A549 (cell line): ENCODE measurements at regions not wholly inside any gene's neighbourhood (a gene's known extent, or its start where the extent isn't known, plus 50 kb on each side); places are given as distances from the start of the nearest gene placed in this dataset.

Source experiments
- ATAC-seq, 2 experiments: fragments of 200-7000 bp in 1 of 2; fragments of >200 bp in 1 of 2; cut with Nextera tagmentation in 1 of 2; cut with Tn5 transposase in 1 of 2; 3 replicates each; pipeline versions ENCODE4 v1.8.0 to v1.9.1; 2018 to 2020; ENCODE audit warnings: mild to moderate bottlenecking in 1 of 2, moderate library complexity in 1 of 2
- CTCF ChIA-PET: fragments of 300-600 bp; sonication (Branson Sonifier 250); formaldehyde crosslinking; extraction: SDS; loops from one replicate; lab custom pipeline; 2021; ENCODE audit warnings: antibody characterized with exemption, inconsistent platforms; lab: Yijun Ruan, JAX
- POLR2A ChIA-PET: fragments of 350-600 bp; formaldehyde crosslinking; extraction: SDS; loops from one replicate; lab custom pipeline; 2021; ENCODE audit warnings: antibody characterized with exemption, inconsistent platforms; lab: Yijun Ruan, JAX
- DNase-seq, 2 experiments: peaks; one replicate each; pipeline versions ENCODE4 v3.0.0 to v3.0.0-alpha.2; 2011 to 2016; ENCODE audit warnings: low read depth in 1 of 2, low spot score in 1 of 2
- FAIRE-seq: peaks from 2 replicates; lab custom pipeline; 2011; peaks lifted over from hg19 to GRCh38; lab: Jason Lieb, UNC
- H3K27ac ChIP-seq, 2 experiments: fragments of >200 bp; sonication (Bioruptor Twin); formaldehyde crosslinking; 3 replicates each; pipeline ENCODE4 v1.5.1; 2016 to 2017
- H3K4me1 ChIP-seq: fragments of >200 bp; sonication (Bioruptor Twin); formaldehyde crosslinking; 3 replicates; pipeline ENCODE4 v1.6.1; 2016
- H3K4me2 ChIP-seq: fragments of >200 bp; sonication (Bioruptor Twin); formaldehyde crosslinking; 3 replicates; pipeline ENCODE4 v1.6.1; 2016
- H3K4me3 ChIP-seq: fragments of >200 bp; sonication (Bioruptor Twin); formaldehyde crosslinking; 3 replicates; pipeline ENCODE4 v1.5.1; 2016
- H3K9me3 ChIP-seq: fragments of >200 bp; sonication (Bioruptor Twin); formaldehyde crosslinking; 3 replicates; pipeline ENCODE4 v1.6.1; 2016
- CHD4 ChIP-seq: fragments of 200-600 bp; sonication (generic); IDR thresholded peaks from 2 replicates; pipeline ENCODE4 v1.6.1; 2016; ENCODE audit warnings: antibody characterized with exemption, mild to moderate bottlenecking, borderline replicate concordance
- ELK1 ChIP-seq: fragments of 150-350 bp; IDR thresholded peaks from 2 replicates; pipeline ENCODE4 v1.6.1; 2014; ENCODE audit warnings: low read depth, mild to moderate bottlenecking, low read length
- FOSL2 ChIP-seq, 2 experiments: fragments of 450-650 bp in 1 of 2; fragments of >200 bp in 1 of 2; sonication (Bioruptor Twin) in 1 of 2; formaldehyde crosslinking; IDR thresholded peaks; 2 replicates each; pipeline versions ENCODE4 v1.5.0 to v1.6.1; 2016 to 2020; ENCODE audit warnings: mild to moderate bottlenecking in 1 of 2, moderate library complexity in 1 of 2
- FOXS1 ChIP-seq: fragments of 250-450 bp; sonication (Bioruptor Pico); IDR thresholded peaks from 2 replicates; pipeline ENCODE4 v1.5.0; 2020; ENCODE audit warnings: mild to moderate bottlenecking, moderate library complexity
- HDAC2 ChIP-seq: fragments of 200-600 bp; sonication (generic); IDR thresholded peaks from 2 replicates; pipeline ENCODE4 v1.6.1; 2016
- HEYL ChIP-seq: fragments of 250-450 bp; sonication (Bioruptor Pico); IDR thresholded peaks from 2 replicates; pipeline ENCODE4 v1.8.0; 2021; ENCODE audit warnings: mild to moderate bottlenecking, moderate library complexity
- HOXA7 ChIP-seq: fragments of 250-450 bp; sonication (Bioruptor Pico); IDR thresholded peaks from 2 replicates; pipeline ENCODE4 v1.5.0; 2020; ENCODE audit warnings: mild to moderate bottlenecking, moderate library complexity
- HOXB13 ChIP-seq: fragments of 250-450 bp; sonication (Bioruptor Pico); IDR thresholded peaks from 2 replicates; pipeline ENCODE4 v1.5.0; 2020; ENCODE audit warnings: low read depth, mild to moderate bottlenecking, moderate library complexity
- JUNB ChIP-seq: fragments of >200 bp; sonication (Bioruptor Twin); formaldehyde crosslinking; IDR thresholded peaks from 2 replicates; pipeline ENCODE4 v1.6.1; 2016
- KDM5A ChIP-seq: fragments of 200-600 bp; sonication (generic); IDR thresholded peaks from 2 replicates; pipeline ENCODE4 v1.6.1; 2016; ENCODE audit warnings: antibody characterized with exemption, mild to moderate bottlenecking
- MAZ ChIP-seq: fragments of 150-350 bp; IDR thresholded peaks from 2 replicates; pipeline ENCODE4 v1.6.1; 2014; ENCODE audit warnings: antibody characterized with exemption, low read depth, low read length, borderline replicate concordance
- MYC ChIP-seq: IDR thresholded peaks from 2 replicates; pipeline ENCODE4 v1.6.1; 2012; ENCODE audit warnings: mild to moderate bottlenecking, inconsistent platforms, low read length, improper control_type of control experiment, borderline replicate concordance
- PHF8 ChIP-seq: fragments of 200-600 bp; sonication (generic); IDR thresholded peaks from 2 replicates; pipeline ENCODE4 v1.6.1; 2016; ENCODE audit warnings: low read depth, mild to moderate bottlenecking, antibody characterized with exemption, moderate library complexity, borderline replicate concordance
- POLR2A ChIP-seq: IDR thresholded peaks from 2 replicates; pipeline ENCODE4 v1.6.1; 2012; ENCODE audit warnings: mild to moderate bottlenecking, low read length
- POLR2AphosphoS2 ChIP-seq: conservative IDR thresholded peaks from 2 replicates; pipeline ENCODE4 v1.6.1; 2012; ENCODE audit warnings: low read length, improper control_type of control experiment, inconsistent platforms
- RARB ChIP-seq: fragments of 250-450 bp; sonication (Bioruptor Pico); IDR thresholded peaks from 2 replicates; pipeline ENCODE4 v1.8.0; 2021; ENCODE audit warnings: mild to moderate bottlenecking, moderate library complexity
- RFX5 ChIP-seq: fragments of 450-650 bp; IDR thresholded peaks from 2 replicates; pipeline ENCODE4 v1.7.1; 2014; ENCODE audit warnings: antibody characterized with exemption, mild to moderate bottlenecking, moderate library complexity
- SMC3 ChIP-seq: fragments of >200 bp; sonication (Bioruptor Twin); formaldehyde crosslinking; IDR thresholded peaks from 3 replicates; pipeline ENCODE4 v1.6.1; 2018; ENCODE audit warnings: inconsistent platforms
- ZFP36 ChIP-seq: fragments of 450-650 bp; IDR thresholded peaks from 2 replicates; pipeline ENCODE4 v1.6.1; 2014; ENCODE audit warnings: borderline replicate concordance; ENCODE audit not compliant: partially characterized antibody
- ZSCAN20 ChIP-seq: fragments of 250-450 bp; sonication (Bioruptor Pico); IDR thresholded peaks from 2 replicates; pipeline ENCODE4 v1.8.0; 2022; ENCODE audit warnings: mild to moderate bottlenecking, moderate library complexity
- WGBS: methylation state at CpG from one replicate; pipeline ENCODE4 v1.1.6; 2017; ENCODE audit errors: missing lambda C conversion rate; 5-methylcytosine and 5-hydroxymethylcytosine counted together

- CTCF ChIA-PET, result no interaction called here
- TF ChIP-seq MYC (no peak), CHD4 (no peak), KDM5A (no peak), FOXS1 (CRISPR knock-in tag) (no peak), ZFP36 (no peak), HEYL (no peak), MAZ (no peak), POLR2AphosphoS2 (no peak)
Measured at GRCh38 chr13:110797230-110797877, 83.9 kb downstream of the ING1 start.

GRCh38 chr13:110798081-110798994 lies 84.8 kb downstream of the ING1 start:
- no peak for TF ChIP-seq HOXB13 (CRISPR knock-in tag)
- no peak for TF ChIP-seq RARB (CRISPR knock-in tag)
- TF ChIP-seq, all 56 proteins: peak for 0
- CTCF ChIA-PET, result interaction anchor here (1.5 kb wide), 1 partner anchor 11 kb away, joined by 4 read pairs; no protein-coding TSS in a partner anchor
- Histone ChIP-seq H3K27ac (no peak overlapping the region), H3K9me3 (no peaks in the 10 kb centered on the region), H3K4me3 (no peak overlapping the region), H3K4me1 (no peaks in the 10 kb centered on the region), H3K4me2 (no peak overlapping the region)
- ATAC-seq, result no peak
- no peak for DNase-seq
- POLR2A ChIA-PET, result no interaction called here
- FAIRE-seq, result no peak
- WGBS, result 52% methylated on average over 15 of the region's 18 CpGs

More at GRCh38 chr13:110797230-110797877, 83.9 kb downstream of the ING1 start:
- 27% methylated on average over 8 of the region's 9 CpGs for WGBS
- no peak overlapping the region for H3K4me2 ChIP-seq
- POLR2A ChIA-PET, result no interaction called here
- DNase-seq, result no peak
- H3K4me3 ChIP-seq, result no peak overlapping the region
- FAIRE-seq, result no peak
- no peak overlapping the region for H3K27ac ChIP-seq
- no peak for ATAC-seq
- H3K4me1 ChIP-seq, result no peaks in the 10 kb centered on the region
- H3K9me3 ChIP-seq, result no peaks in the 10 kb centered on the region

- no peaks in the 10 kb centered on the region for H3K9me3 ChIP-seq
- ATAC-seq, result no peak; a peak in 1 of 6 replicates
- WGBS, result 82% methylated on average over 26 of the region's 30 CpGs
- DNase-seq, result no peak
- H3K4me2 ChIP-seq, result no peak overlapping the region
- FAIRE-seq, result no peak
- no peaks in the 10 kb centered on the region for H3K4me1 ChIP-seq
- TF ChIP-seq HDAC2 (no peak), CHD4 (no peak), FOSL2 (IDR thresholded peaks at IDR 0.05) (no peak), FOSL2 (CRISPR knock-in tag; IDR thresholded peaks at IDR 0.05) (no peak), KDM5A (no peak), POLR2A (no peak), ZSCAN20 (no peak), JUNB (no peak), SMC3 (no peak), MAZ (no peak)
- CTCF ChIA-PET, result interaction anchor here (0.7 to 1.5 kb wide), 2 partner anchors 13 to 28 kb away, joined by 3 to 4 read pairs; no protein-coding TSS in a partner anchor
- no peak overlapping the region for H3K27ac ChIP-seq
- no peak overlapping the region for H3K4me3 ChIP-seq
- POLR2A ChIA-PET, result no interaction called here
Measured at GRCh38 chr13:110799246-110800236, 86.0 kb downstream of the ING1 start.

- ChIA-PET CTCF (interaction anchor here (1.1 kb wide), 1 partner anchor 83 kb away, joined by 3 read pairs; no protein-coding TSS in a partner anchor), POLR2A (interaction anchor here (1.1 kb wide), 1 partner anchor 86 kb away, joined by 3 read pairs; no protein-coding TSS in a partner anchor)
- H3K4me3 ChIP-seq, result no peak overlapping the region
- no peaks in the 10 kb centered on the region for H3K4me1 ChIP-seq
- DNase-seq, result no peak
- TF ChIP-seq RFX5 (no peak), ELK1 (no peak), PHF8 (no peak), FOSL2 (IDR thresholded peaks at IDR 0.05) (no peak), FOSL2 (CRISPR knock-in tag; IDR thresholded peaks at IDR 0.05) (no peak), HOXA7 (CRISPR knock-in tag) (no peak)
- WGBS, result 22% methylated on average over 4 of the region's 7 CpGs
- H3K27ac ChIP-seq, result no peak overlapping the region
- H3K4me2 ChIP-seq, result no peak overlapping the region
- no peaks in the 10 kb centered on the region for H3K9me3 ChIP-seq
- ATAC-seq, result peak; percentile 43 to 75; a peak in 4 of 6 replicates
- FAIRE-seq, result no peak
Measured at GRCh38 chr13:110801044-110801443, 87.5 kb downstream of the ING1 start.
